HG03135 (cell line): ENCODE measurements at regions not wholly inside any gene's neighbourhood (a gene's known extent, or its start where the extent isn't known, plus 50 kb on each side); places are given as distances from the start of the nearest gene placed in this dataset.

Experiments used
- ATAC-seq: cut with Tn5 transposase; IDR thresholded peaks from one replicate; pipeline ENCODE4 v1.9.1; 2021; ENCODE audit warnings: mild to moderate bottlenecking, moderate library complexity; ENCODE audit not compliant: unreplicated experiment

GRCh38 chr20:52419205-52419604 lies 227.6 kb upstream of the ZFP64 start:
- ATAC-seq = no peak

- no peak for ATAC-seq
These were observed 225.4 kb upstream of the ZFP64 start for GRCh38 chr20:52416953-52417352.

- ATAC-seq = no peak
These were observed 220.0 kb upstream of the ZFP64 start for GRCh38 chr20:52411611-52412010.

- no peak for ATAC-seq
These were observed 219.2 kb upstream of the ZFP64 start for GRCh38 chr20:52410731-52411234.

- no peak for ATAC-seq
These were observed 218.6 kb upstream of the ZFP64 start for GRCh38 chr20:52410182-52410647.

GRCh38 chr20:52405986-52406385 lies 214.4 kb upstream of the ZFP64 start:
- ATAC-seq = no peak

GRCh38 chr20:52405417-52405816 lies 213.8 kb upstream of the ZFP64 start:
- ATAC-seq = peak; percentile 57

- no peak for ATAC-seq
These were observed 213.1 kb upstream of the ZFP64 start for GRCh38 chr20:52404671-52405070.

GRCh38 chr20:52402950-52403349 lies 211.4 kb upstream of the ZFP64 start:
- no peak for ATAC-seq

GRCh38 chr20:52402514-52402913 lies 210.9 kb upstream of the ZFP64 start:
- no peak for ATAC-seq

- no peak for ATAC-seq
These were observed 209.9 kb upstream of the ZFP64 start for GRCh38 chr20:52401431-52401830.

- ATAC-seq = no peak
These were observed 207.8 kb upstream of the ZFP64 start for GRCh38 chr20:52399352-52399751.

- no peak for ATAC-seq
These were observed 198.0 kb upstream of the ZFP64 start for GRCh38 chr20:52389606-52390005.

GRCh38 chr20:52383995-52384621 lies 192.5 kb upstream of the ZFP64 start:
- no peak for ATAC-seq

- ATAC-seq = no peak
These were observed 191.4 kb upstream of the ZFP64 start for GRCh38 chr20:52382933-52383332.

GRCh38 chr20:52379723-52380336 lies 188.3 kb upstream of the ZFP64 start:
- ATAC-seq = no peak

- ATAC-seq = no peak
These were observed 180.6 kb upstream of the ZFP64 start for GRCh38 chr20:52372169-52372568.

GRCh38 chr20:52365688-52366087 lies 174.1 kb upstream of the ZFP64 start:
- ATAC-seq = no peak

GRCh38 chr20:52364405-52364804 lies 172.8 kb upstream of the ZFP64 start:
- no peak for ATAC-seq

- ATAC-seq = no peak
These were observed 170.1 kb upstream of the ZFP64 start for GRCh38 chr20:52361650-52362049.

- no peak for ATAC-seq
These were observed 158.2 kb upstream of the ZFP64 start for GRCh38 chr20:52349806-52350205.

- ATAC-seq = no peak
These were observed 156.9 kb upstream of the ZFP64 start for GRCh38 chr20:52348434-52348833.

GRCh38 chr20:52346797-52347196 lies 155.2 kb upstream of the ZFP64 start:
- ATAC-seq = no peak
